NT2/D1 (cell line): ENCODE measurements at regions not wholly inside any gene's neighbourhood (a gene's known extent, or its start where the extent isn't known, plus 50 kb on each side); places are given as distances from the start of the nearest gene placed in this dataset.

Experiments used
- SUZ12 ChIP-seq: IDR thresholded peaks from 2 replicates; pipeline ENCODE4 v1.6.1; 2011; ENCODE audit not compliant: insufficient read length, insufficient read depth; ENCODE audit errors: extremely low read depth
- YY1 ChIP-seq: IDR thresholded peaks from 2 replicates; pipeline ENCODE4 v1.6.1; 2011; ENCODE audit not compliant: insufficient read length, insufficient read depth
- ZNF274 ChIP-seq: IDR thresholded peaks from 2 replicates; pipeline ENCODE4 v1.6.1; 2011; ENCODE audit warnings: mild to moderate bottlenecking, low read depth, low read length

- TF ChIP-seq ZNF274 (no peak), SUZ12 (no peak), YY1 (no peak)
Measured at GRCh38 chr18:72999971-73000607, 132.3 kb upstream of the NETO1 start.
